SU-DHL-6 (cell line): ENCODE measurements at regions not wholly inside any gene's neighbourhood (a gene's known extent, or its start where the extent isn't known, plus 50 kb on each side); places are given as distances from the start of the nearest gene placed in this dataset.

Source experiments
- EZH2phosphoT487 ChIP-seq: fragments of 200-600 bp; sonication (generic), shearing (Covaris generic); conservative IDR thresholded peaks from 2 replicates; pipeline ENCODE4 v1.6.1; 2018; ENCODE audit warnings: mild to moderate bottlenecking, antibody characterized with exemption, low read length, moderate library complexity, mixed read lengths
- TF ChIP-seq, protein P1 (sequence below): fragments of 200-600 bp; sonication (generic); IDR thresholded peaks from one replicate; pipeline ENCODE4 v1.5.1; 2017; ENCODE audit warnings: antibody characterized with exemption, mild to moderate bottlenecking, low read length, moderate library complexity; ENCODE audit not compliant: insufficient read depth, poor library complexity, severe bottlenecking

DNA sequence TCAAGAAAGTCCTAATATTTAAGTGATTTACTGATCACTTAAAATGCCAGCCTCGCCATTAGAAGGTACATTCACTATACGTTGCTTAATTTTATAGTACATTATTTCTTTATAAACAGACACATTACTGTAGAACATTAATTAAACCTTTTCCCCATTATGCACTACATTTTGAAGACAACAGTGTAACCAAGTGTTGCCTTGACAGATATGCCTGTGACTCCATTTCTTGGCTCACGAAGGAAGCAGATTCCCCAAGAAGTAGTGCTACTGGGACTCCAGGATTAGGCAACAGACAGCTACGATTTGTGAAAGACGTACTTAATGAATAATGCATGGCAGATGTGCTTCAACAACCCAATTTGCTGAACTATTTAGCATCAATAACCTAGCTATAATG is 394.8 kb downstream of the RPS29 start:
- TF ChIP-seq, protein P1, sequence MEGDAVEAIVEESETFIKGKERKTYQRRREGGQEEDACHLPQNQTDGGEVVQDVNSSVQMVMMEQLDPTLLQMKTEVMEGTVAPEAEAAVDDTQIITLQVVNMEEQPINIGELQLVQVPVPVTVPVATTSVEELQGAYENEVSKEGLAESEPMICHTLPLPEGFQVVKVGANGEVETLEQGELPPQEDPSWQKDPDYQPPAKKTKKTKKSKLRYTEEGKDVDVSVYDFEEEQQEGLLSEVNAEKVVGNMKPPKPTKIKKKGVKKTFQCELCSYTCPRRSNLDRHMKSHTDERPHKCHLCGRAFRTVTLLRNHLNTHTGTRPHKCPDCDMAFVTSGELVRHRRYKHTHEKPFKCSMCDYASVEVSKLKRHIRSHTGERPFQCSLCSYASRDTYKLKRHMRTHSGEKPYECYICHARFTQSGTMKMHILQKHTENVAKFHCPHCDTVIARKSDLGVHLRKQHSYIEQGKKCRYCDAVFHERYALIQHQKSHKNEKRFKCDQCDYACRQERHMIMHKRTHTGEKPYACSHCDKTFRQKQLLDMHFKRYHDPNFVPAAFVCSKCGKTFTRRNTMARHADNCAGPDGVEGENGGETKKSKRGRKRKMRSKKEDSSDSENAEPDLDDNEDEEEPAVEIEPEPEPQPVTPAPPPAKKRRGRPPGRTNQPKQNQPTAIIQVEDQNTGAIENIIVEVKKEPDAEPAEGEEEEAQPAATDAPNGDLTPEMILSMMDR: no peak
- TF ChIP-seq EZH2phosphoT487: no peak
